Body of pancreas (tissue), 4 donors: ENCODE measurements at regions not wholly inside any gene's neighbourhood (a gene's known extent, or its start where the extent isn't known, plus 50 kb on each side); places are given as distances from the start of the nearest gene placed in this dataset.

Experiments
- CTCF ChIP-seq, 7 experiments: fragments of 450-650 bp in 4 of 7; fragments of 200-600 bp in 3 of 7; sonication (generic) in 3 of 7; IDR thresholded peaks; one replicate each; pipeline ENCODE4 v1.5.1; 2016 to 2019; ENCODE audit warnings: antibody characterized with exemption in 7 of 7
- POLR2A ChIP-seq, 3 donors: fragments of 450-650 bp; IDR thresholded peaks; one replicate each; pipeline ENCODE4 v1.6.1; 2016; ENCODE audit warnings: antibody characterized with exemption in 3 of 3, mild to moderate bottlenecking in 2 of 3

- TF ChIP-seq CTCF (IDR thresholded peaks at IDR 0.05) = no peak
- TF ChIP-seq POLR2A (IDR thresholded peaks at IDR 0.05) = no peak
Observed at GRCh38 chr11:95426823-95427462, 195.9 kb upstream of the SESN3 start.
